Fibroblast of skin of abdomen (primary cell): ENCODE measurements at regions not wholly inside any gene's neighbourhood (a gene's known extent, or its start where the extent isn't known, plus 50 kb on each side); places are given as distances from the start of the nearest gene placed in this dataset.
"Not testable (repeated sequence)": the region's sequence is repeated elsewhere in the genome, so short reads cannot be mapped to it uniquely, and the experiment has no call there.

ENCODE experiments used
- DNase-seq: peaks from one replicate; pipeline ENCODE4 v3.0.0-alpha.2; 2013

GRCh38 chr7:89401099-89401498 lies 605.6 kb upstream of the TEX47 start:
- DNase-seq, result peak; percentile 54

DNA sequence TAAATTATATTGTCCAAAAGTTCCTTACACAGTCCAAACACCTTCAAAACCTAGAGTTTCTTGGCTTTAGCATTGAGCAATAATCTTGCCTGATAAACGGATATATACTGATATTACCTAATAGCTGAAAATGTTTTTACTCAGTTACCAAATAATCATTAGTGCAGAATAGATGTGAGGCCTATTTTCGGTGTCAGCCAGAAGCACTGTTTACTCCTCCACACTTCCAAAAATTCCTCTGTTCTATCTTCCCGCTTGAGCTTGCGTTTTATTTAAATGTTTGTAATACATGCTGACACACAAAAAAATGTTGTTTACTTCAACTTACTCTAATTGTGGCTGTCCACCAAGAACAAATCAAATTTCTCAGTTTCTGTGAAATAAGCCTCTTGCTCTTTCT lies 606.2 kb upstream of the TEX47 start:
- DNase-seq, result no peak

GRCh38 chr7:89451911-89452310 lies 656.4 kb upstream of the TEX47 start:
- DNase-seq, result no peak

GRCh38 chr7:89456556-89456955 lies 661.0 kb upstream of the TEX47 start:
- DNase-seq, result no peak

GRCh38 chr7:89458114-89458513 lies 662.6 kb upstream of the TEX47 start:
- no peak for DNase-seq

- no peak for DNase-seq
Measured at GRCh38 chr7:89474456-89474855, 678.9 kb upstream of the TEX47 start.

- DNase-seq, result no peak
Measured at GRCh38 chr7:89477991-89478390, 676.3 kb upstream of the STEAP1 start.

- no peak for DNase-seq
Measured at GRCh38 chr7:89495704-89496103, 658.6 kb upstream of the STEAP1 start.

GRCh38 chr7:89500084-89500483 lies 654.2 kb upstream of the STEAP1 start:
- no peak for DNase-seq

GRCh38 chr7:89503281-89503680 lies 651.0 kb upstream of the STEAP1 start:
- DNase-seq, result no peak

DNA sequence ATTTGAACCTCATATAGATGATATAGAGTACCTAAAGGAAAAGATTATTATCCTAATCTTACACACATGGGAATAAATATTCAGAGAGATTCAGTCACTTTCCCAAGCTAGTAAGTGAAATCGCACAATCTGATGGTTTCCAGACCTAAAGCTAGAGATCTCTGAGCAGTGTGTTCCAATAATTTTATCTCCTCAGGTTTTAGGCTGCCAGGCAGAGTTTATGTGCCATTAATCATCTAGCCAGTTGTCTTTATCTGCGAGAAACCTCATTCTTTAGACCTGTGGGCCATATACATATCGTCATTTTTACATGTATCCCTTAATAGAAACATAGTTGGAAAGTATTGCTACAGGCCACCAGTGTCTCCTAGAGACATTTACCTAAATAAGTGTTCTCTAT lies 647.2 kb upstream of the STEAP1 start:
- no peak for DNase-seq

- no peak for DNase-seq
Measured at GRCh38 chr7:89511900-89512299, 642.4 kb upstream of the STEAP1 start.

- DNase-seq, result no peak
Measured at GRCh38 chr7:89514970-89515369, 639.3 kb upstream of the STEAP1 start.

- no peak for DNase-seq
Measured at GRCh38 chr7:89517815-89518214, 636.5 kb upstream of the STEAP1 start.

- no peak for DNase-seq
Measured at GRCh38 chr7:89549768-89550167, 604.5 kb upstream of the STEAP1 start.

DNA sequence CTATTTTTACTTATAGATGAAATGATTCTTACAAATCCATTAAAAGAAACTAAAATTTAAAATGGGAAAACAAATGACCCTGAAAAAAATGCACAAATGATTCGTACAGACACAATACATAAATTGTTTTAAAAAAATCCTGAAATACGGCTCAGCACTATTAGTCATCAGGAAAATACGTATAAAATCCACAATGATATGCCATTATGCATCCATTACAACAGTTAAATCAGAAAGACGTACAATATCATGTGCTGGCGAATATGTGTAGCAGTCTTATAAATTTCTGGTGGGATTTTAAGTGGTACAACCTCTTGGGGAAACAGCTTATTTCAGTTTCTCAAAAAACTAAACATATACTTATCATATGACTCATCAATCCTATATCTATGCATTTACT lies 600.1 kb upstream of the STEAP1 start:
- peak; percentile 37 for DNase-seq

- no peak for DNase-seq
Measured at GRCh38 chr7:89559596-89559995, 594.7 kb upstream of the STEAP1 start.

GRCh38 chr7:89563597-89563996 lies 590.7 kb upstream of the STEAP1 start:
- DNase-seq, result no peak

- DNase-seq, result no peak
Measured at GRCh38 chr7:89584896-89585295, 569.4 kb upstream of the STEAP1 start.

DNA sequence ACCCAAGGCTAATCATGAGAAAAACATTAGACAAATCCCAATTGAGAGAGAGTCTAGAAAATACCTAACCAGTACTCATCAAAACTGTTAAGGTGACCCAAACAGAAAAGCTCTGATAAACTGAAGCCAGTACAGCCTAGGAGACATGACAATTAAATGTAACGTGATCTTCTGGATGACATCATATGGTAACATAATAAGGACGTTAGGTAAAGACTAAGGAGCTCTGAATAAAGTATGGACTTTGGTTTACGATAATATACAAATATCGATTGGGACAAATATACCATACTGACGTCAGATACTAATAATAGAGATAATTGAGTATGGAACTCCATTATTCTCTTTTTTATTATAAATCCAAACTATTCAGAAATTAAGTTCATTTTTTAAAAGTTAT lies 561.1 kb upstream of the STEAP1 start:
- no peak for DNase-seq

GRCh38 chr7:89602984-89603383 lies 551.3 kb upstream of the STEAP1 start:
- no peak for DNase-seq

GRCh38 chr7:89605362-89605761 lies 548.9 kb upstream of the STEAP1 start:
- no peak for DNase-seq

DNA sequence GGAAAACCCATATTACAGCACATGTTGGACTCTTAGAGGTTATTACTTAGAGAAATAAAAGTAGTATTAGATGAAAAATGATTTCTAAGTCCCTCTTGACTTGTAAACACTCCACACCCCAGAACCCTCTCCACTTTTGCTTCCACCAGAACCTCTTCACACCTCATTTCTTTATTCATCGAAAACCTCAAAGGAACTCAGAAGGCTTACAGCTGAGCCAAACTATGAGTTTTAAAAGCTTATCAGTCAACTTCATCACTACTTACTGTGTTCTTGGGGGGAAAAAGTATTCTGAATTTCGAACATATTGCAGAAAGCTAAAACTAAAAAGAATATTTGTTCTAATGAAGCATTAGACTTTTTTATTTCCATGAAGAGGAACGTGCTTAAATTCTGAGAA lies 547.8 kb upstream of the STEAP1 start:
- no peak for DNase-seq

DNA sequence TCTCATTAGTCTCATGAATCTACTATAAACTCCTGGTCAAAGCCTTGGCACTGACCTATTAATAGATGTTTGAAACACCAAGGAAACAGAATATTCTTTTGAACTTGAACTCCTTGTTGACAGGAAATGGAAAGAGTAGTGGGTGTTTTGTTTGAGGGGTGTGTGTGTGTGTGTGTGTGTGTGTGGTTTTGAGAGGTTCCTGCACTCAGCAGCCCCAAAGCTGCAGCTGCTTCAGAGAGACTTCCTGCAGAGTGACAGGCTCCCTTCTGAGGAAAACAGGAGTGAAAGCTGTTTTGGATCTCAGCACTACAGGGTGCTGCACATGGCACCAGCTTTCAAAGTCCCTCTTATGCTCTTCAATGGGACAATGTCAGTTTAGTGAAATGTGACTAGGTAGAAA lies 546.5 kb upstream of the STEAP1 start:
- DNase-seq, result no peak

DNA sequence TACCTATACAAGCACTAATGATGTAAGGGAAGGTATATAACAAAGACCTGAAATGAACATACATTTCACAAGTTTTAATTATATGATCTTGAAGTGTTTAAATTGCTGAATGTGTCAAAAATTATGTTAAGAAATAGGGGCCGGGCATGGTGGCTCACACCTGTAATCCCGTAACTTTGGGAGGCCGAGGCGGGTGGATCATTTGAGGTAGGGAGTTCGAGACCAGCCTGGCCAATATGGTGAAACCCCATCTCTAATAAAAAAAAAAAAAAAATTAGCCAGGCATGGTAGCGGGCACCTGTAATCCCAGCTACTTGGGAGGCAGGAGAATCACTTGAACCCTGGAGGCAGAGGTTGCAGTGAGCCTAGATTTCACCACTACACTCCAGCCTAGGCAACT lies 537.4 kb upstream of the STEAP1 start:
- not testable (repeated sequence) for DNase-seq

- DNase-seq, result no peak
Measured at GRCh38 chr7:89618274-89618673, 536.0 kb upstream of the STEAP1 start.
